ENCODE measurements at regions not wholly inside any gene's neighbourhood (a gene's known extent, or its start where the extent isn't known, plus 50 kb on each side); places are given as distances from the start of the nearest gene placed in this dataset.

DNA sequence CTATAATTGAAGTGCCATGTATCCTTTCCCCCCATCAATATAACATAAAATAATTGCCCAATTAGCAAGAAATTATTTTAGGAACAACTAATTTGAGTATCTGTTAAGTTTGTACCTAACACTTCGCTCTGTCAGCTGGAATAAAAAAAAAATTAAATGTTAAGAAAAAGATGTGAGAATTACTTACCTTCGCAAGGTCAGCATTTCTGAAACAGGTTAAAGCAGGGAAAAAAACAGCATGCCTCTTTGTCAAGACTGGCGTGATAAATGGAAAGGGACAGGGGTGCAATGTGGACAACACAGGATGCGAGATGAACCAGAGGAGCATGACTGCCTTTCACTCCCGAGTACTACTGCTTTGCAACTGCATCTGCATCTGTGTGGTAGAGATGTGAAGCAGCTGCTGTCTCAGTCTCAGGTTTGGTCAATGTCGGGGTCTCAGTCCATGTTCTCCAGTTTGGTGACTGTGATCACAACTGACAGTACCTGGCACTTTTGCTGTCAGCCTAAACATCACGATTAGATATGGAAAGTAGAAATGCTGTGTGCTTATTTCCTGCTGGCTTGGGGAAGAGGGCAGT, 565.4 kb upstream of the LRRTM1 start:
- Histone ChIP-seq H3K27me3 (peaks cover 0 to 5% (median 0%) of the 10 kb centered on the region in 9 donors), H3K4me1 (no peaks in the 10 kb centered on the region), H3K4me3 (no peak overlapping the region), H3K9me3 (no peaks in the 10 kb centered on the region), H3K27ac (no peak overlapping the region), H3K36me3 (no peaks in the 10 kb centered on the region)
- TF ChIP-seq POLR2A (IDR thresholded peaks at IDR 0.05) = no peak
- TF ChIP-seq, protein P1, sequence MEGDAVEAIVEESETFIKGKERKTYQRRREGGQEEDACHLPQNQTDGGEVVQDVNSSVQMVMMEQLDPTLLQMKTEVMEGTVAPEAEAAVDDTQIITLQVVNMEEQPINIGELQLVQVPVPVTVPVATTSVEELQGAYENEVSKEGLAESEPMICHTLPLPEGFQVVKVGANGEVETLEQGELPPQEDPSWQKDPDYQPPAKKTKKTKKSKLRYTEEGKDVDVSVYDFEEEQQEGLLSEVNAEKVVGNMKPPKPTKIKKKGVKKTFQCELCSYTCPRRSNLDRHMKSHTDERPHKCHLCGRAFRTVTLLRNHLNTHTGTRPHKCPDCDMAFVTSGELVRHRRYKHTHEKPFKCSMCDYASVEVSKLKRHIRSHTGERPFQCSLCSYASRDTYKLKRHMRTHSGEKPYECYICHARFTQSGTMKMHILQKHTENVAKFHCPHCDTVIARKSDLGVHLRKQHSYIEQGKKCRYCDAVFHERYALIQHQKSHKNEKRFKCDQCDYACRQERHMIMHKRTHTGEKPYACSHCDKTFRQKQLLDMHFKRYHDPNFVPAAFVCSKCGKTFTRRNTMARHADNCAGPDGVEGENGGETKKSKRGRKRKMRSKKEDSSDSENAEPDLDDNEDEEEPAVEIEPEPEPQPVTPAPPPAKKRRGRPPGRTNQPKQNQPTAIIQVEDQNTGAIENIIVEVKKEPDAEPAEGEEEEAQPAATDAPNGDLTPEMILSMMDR (IDR thresholded peaks at IDR 0.05) = no peak
- DNase-seq (no peak), ATAC-seq (no peak)
- intact Hi-C loops (cut with DNase I) = no loop called here
- 63 to 71% (median 68%) methylated on average over 7 of the region's 7 CpGs for WGBS, 4 donors

DNA sequence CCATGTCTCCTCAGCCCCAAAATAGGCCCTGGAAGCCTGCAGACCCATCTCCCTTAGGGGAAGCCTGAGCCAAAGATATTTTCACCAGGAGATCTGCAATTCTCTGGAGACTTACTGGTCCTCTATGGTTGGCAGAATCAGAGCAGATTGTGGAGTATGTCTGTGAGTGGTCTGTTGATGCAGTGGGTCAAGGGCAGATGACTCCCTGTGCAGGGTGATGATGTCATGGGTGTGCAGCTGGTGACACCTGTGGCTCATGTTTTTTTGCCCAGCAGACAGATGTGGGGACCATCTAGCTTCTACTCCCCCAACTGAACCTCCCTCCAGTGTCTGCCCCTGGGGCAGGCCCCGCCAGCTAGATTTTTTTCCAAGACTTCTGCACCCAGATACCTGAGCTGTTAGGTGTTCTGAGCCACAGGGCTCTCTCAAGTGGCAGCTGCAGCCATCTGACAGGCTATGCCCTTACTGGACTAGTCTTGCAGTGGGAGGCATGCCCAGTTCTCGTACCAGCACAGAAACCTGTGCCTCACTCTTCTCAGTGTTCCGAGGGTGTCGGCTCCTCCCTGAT, 558.7 kb upstream of the LRRTM1 start:
- no peak overlapping the region for H3K27ac ChIP-seq
- DNase-seq (no peak), ATAC-seq (no peak)

DNA sequence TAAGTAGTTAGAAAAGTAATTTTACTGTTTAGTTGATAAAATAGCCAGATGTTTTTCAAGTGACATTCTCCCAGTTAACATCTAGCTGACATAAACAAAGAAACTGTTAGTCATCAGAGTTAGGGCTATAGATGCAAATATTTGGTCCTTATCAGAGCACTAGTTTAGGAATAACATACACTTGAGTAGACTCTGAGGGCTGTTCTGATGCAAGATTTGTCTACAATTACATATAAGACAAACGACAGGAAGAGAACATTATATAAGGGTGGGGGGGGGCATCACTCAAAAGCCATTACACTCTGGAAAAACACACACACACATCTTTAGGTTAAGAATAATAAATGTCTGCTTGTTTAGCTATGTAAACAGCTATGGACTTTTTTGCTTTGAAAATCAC, 554.4 kb upstream of the LRRTM1 start:
- Histone ChIP-seq H3K9me3 (no peaks in the 10 kb centered on the region), H3K36me3 (no peaks in the 10 kb centered on the region), H3K27ac (no peak overlapping the region), H3K4me1 (no peaks in the 10 kb centered on the region), H3K27me3 (no peaks in the 10 kb centered on the region), H3K4me3 (no peak overlapping the region)
- intact Hi-C loops (cut with DNase I) = no loop called here
- no peak for DNase-seq
- TF ChIP-seq, protein P1 (IDR thresholded peaks at IDR 0.05) = no peak
- TF ChIP-seq POLR2A (IDR thresholded peaks at IDR 0.05) = no peak
- ATAC-seq = no peak
- WGBS, 4 donors = 15 to 31% (median 19%) methylated on average over 1 of the region's 1 CpG

More for the DNA sequence above, 558.7 kb upstream of the LRRTM1 start:
- Histone ChIP-seq H3K9me3 (no peaks in the 10 kb centered on the region), H3K36me3 (no peaks in the 10 kb centered on the region), H3K4me1 (no peaks in the 10 kb centered on the region), H3K4me3 (no peak overlapping the region), H3K27me3 (no peaks in the 10 kb centered on the region)
- intact Hi-C loops (cut with DNase I) = no loop called here
- no peak for TF ChIP-seq POLR2A (IDR thresholded peaks at IDR 0.05)
- TF ChIP-seq, protein P1 (IDR thresholded peaks at IDR 0.05) = no peak
- 83 to 100% (median 89%) methylated on average over 1 to 4 of the region's 4 CpGs for WGBS, 4 donors

DNA sequence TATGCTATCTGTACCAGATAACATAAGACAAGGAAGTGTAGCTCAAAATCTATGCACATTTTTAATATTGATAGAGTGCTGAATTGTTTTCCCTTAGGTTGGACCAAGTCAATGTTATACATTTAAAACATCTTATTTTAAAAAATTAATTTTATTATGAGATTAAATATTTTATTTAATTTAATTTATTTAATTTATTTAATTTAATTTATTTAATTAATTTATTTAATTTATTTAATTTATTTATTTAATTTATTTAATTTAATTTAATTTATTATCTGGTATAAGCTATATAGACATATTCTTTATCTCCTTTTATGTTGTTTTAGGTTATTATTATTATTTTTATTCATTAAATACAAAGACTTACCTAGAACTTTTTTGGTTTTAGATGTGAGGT, 551.7 kb upstream of the LRRTM1 start:
- H3K4me1 ChIP-seq = no peaks in the 10 kb centered on the region
- DNase-seq = no peak
- H3K27me3 ChIP-seq = no peaks in the 10 kb centered on the region
- no peaks in the 10 kb centered on the region for H3K36me3 ChIP-seq
- ATAC-seq = no peak
- intact Hi-C loops (cut with DNase I) = no loop called here
- no peak overlapping the region for H3K4me3 ChIP-seq
- H3K27ac ChIP-seq = no peak overlapping the region
- H3K9me3 ChIP-seq = no peaks in the 10 kb centered on the region
- TF ChIP-seq, protein P1 (IDR thresholded peaks at IDR 0.05) = no peak
- TF ChIP-seq POLR2A (IDR thresholded peaks at IDR 0.05) = no peak

All from heart left ventricle (tissue), 16 donors.